Upper lobe of left lung (tissue), 6 donors: ENCODE measurements at regions not wholly inside any gene's neighbourhood (a gene's known extent, or its start where the extent isn't known, plus 50 kb on each side); places are given as distances from the start of the nearest gene placed in this dataset.
A peak's percentile ranks its signal among the peaks of the same experiment; 100 is the strongest.

Experiments
- ATAC-seq, 2 donors: fragments of 200-7000 bp; cut with Tn5 transposase; one replicate each; pipeline ENCODE4 v1.9.1; 2022; ENCODE audit warnings: mild to moderate bottlenecking in 2 of 2, moderate library complexity in 2 of 2; ENCODE audit not compliant: low FRiP score in 2 of 2
- DNase-seq, 2 donors: peaks; one replicate each; pipeline ENCODE4 v3.0.0-alpha.2; 2019 to 2020
- H3K27ac ChIP-seq, 4 donors: fragments of 200-600 bp; sonication (generic); one replicate each; pipeline ENCODE4 v1.5.1; 2016 to 2019
- H3K27me3 ChIP-seq, 4 donors: fragments of 200-600 bp; sonication (generic); one replicate each; pipeline ENCODE4 v1.5.1; 2017 to 2019
- H3K36me3 ChIP-seq, 4 donors: fragments of 200-600 bp; sonication (generic); one replicate each; pipeline ENCODE4 v1.5.1; 2016 to 2019
- H3K4me1 ChIP-seq, 4 donors: fragments of 200-600 bp; sonication (generic); one replicate each; pipeline ENCODE4 v1.5.1; 2018 to 2019
- H3K4me3 ChIP-seq, 4 donors: fragments of 200-600 bp; sonication (generic); one replicate each; pipeline ENCODE4 v1.5.1; 2017 to 2019; ENCODE audit warnings: mild to moderate bottlenecking in 2 of 4, moderate library complexity in 1 of 4
- H3K9me3 ChIP-seq, 4 donors: fragments of 200-600 bp; sonication (generic); one replicate each; pipeline ENCODE4 v1.5.1; 2018 to 2019
- EP300 ChIP-seq, 4 donors: sonication (generic); formaldehyde crosslinking; IDR thresholded peaks; one replicate each; pipeline ENCODE4 v1.5.1; 2017; ENCODE audit warnings: antibody characterized with exemption in 4 of 4, control low read depth in 2 of 4
- POLR2A ChIP-seq, 4 donors: fragments of 450-650 bp; IDR thresholded peaks; one replicate each; pipeline ENCODE4 v1.5.1; 2016 to 2017; ENCODE audit warnings: antibody characterized with exemption in 4 of 4, mild to moderate bottlenecking in 2 of 4
- POLR2AphosphoS5 ChIP-seq, 2 donors: sonication (generic); formaldehyde crosslinking; IDR thresholded peaks; one replicate each; pipeline ENCODE4 v1.5.1; 2017; ENCODE audit warnings: antibody characterized with exemption in 2 of 2
- WGBS, 2 donors: methylation state at CpG; one replicate each; pipeline ENCODE4 v1.1.5; 2017 to 2018; 5-methylcytosine and 5-hydroxymethylcytosine counted together
- TF ChIP-seq, protein P1 (sequence below), 6 experiments: fragments of 450-650 bp in 4 of 6; fragments of 200-600 bp in 2 of 6; sonication (generic) in 2 of 6; IDR thresholded peaks; one replicate each; pipeline ENCODE4 v1.5.1; 2016 to 2019; ENCODE audit warnings: antibody characterized with exemption in 6 of 6
- donor health status: DM: no; HTN: no; CAD: no; lungs with moderate emphysema.
- donor health status: DM: no; HTN: yes; CAD: no; lungs with severe emphysema.

DNA sequence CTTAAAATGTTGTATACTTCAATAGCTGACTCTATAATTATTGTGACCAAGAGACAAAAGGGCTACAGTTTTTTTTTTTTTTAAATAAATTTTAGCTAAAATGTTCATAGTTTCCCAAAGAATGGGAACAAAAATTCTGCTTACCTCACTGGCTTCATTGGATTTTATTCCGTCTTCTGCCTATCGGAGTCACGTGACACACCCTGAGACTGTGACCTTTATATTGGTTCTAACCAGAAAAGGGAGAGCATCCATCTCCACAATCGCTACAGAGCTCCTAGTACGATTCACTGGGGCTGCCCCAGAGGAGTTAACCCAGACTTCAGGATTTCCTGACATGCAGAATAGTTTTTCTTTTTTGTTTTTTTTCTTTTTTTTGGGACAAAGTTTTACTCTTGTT lies 203.6 kb upstream of the SLC35G4 start:
- H3K36me3 ChIP-seq, result no peaks in the 10 kb centered on the region
- WGBS, 2 donors, result 88 to 93% methylated on average over 5 of the region's 5 CpGs
- no peak overlapping the region for H3K4me3 ChIP-seq
- no peak overlapping the region for H3K27ac ChIP-seq
- H3K27me3 ChIP-seq, result no peaks in the 10 kb centered on the region
- H3K9me3 ChIP-seq, result no peaks in the 10 kb centered on the region
- TF ChIP-seq, protein P1, sequence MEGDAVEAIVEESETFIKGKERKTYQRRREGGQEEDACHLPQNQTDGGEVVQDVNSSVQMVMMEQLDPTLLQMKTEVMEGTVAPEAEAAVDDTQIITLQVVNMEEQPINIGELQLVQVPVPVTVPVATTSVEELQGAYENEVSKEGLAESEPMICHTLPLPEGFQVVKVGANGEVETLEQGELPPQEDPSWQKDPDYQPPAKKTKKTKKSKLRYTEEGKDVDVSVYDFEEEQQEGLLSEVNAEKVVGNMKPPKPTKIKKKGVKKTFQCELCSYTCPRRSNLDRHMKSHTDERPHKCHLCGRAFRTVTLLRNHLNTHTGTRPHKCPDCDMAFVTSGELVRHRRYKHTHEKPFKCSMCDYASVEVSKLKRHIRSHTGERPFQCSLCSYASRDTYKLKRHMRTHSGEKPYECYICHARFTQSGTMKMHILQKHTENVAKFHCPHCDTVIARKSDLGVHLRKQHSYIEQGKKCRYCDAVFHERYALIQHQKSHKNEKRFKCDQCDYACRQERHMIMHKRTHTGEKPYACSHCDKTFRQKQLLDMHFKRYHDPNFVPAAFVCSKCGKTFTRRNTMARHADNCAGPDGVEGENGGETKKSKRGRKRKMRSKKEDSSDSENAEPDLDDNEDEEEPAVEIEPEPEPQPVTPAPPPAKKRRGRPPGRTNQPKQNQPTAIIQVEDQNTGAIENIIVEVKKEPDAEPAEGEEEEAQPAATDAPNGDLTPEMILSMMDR (IDR thresholded peaks at IDR 0.05), result no peak
- TF ChIP-seq POLR2A (IDR thresholded peaks at IDR 0.05) (no peak), POLR2AphosphoS5 (IDR thresholded peaks at IDR 0.05) (no peak), EP300 (IDR thresholded peaks at IDR 0.05) (no peak)
- ATAC-seq (no peak), DNase-seq (no peak)
- H3K4me1 ChIP-seq, result no peaks in the 10 kb centered on the region

DNA sequence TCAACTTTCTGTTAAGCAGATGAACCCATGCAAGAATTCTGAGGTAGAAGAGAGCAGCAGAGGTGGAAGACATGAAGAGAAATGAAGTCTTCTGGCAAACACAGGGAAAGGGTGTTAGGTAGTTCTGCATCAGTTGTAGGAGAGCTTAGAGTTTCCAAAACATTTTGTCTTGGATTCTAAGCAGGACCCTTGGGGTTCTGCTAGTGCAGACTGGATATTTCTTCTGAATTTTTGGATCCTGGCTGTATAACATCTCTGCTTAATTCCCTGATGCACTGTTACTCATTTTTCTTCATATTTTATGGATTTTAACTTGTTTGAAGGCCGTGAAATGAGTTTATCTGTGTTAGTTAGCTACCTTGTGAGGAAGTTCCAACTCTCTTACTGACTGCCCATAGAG lies 208.7 kb upstream of the SLC35G4 start:
- Histone ChIP-seq H3K9me3 (no peaks in the 10 kb centered on the region), H3K4me1 (no peaks in the 10 kb centered on the region), H3K4me3 (no peak overlapping the region), H3K27me3 (no peaks in the 10 kb centered on the region), H3K27ac (no peak overlapping the region), H3K36me3 (no peaks in the 10 kb centered on the region)
- no peak for TF ChIP-seq EP300 (IDR thresholded peaks at IDR 0.05)
- ATAC-seq (no peak), DNase-seq (no peak)
- WGBS, 2 donors, result 70 to 77% methylated on average over 1 of the region's 1 CpG

DNA sequence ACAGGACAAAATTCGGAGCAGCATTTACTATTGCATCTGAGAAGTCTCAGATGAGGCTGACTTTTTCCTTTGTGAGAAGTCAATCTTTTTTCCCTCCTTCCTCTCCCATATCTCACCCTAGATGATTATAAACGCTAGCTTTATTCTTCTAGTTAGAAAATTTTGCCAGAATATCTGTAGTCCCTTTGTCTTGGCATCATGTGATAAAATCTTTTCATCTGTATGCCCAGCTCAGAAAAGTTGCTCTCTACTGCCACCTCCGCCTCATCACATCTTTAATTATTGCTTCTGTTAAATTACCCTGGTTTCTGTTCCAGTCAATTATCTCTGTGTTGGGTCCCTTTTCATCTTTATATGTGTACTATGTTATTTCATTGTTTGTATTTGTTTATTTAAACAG lies 210.8 kb upstream of the SLC35G4 start:
- H3K9me3 ChIP-seq, result no peaks in the 10 kb centered on the region
- WGBS, 2 donors, result 72 to 78% methylated on average over 3 of the region's 3 CpGs

DNA sequence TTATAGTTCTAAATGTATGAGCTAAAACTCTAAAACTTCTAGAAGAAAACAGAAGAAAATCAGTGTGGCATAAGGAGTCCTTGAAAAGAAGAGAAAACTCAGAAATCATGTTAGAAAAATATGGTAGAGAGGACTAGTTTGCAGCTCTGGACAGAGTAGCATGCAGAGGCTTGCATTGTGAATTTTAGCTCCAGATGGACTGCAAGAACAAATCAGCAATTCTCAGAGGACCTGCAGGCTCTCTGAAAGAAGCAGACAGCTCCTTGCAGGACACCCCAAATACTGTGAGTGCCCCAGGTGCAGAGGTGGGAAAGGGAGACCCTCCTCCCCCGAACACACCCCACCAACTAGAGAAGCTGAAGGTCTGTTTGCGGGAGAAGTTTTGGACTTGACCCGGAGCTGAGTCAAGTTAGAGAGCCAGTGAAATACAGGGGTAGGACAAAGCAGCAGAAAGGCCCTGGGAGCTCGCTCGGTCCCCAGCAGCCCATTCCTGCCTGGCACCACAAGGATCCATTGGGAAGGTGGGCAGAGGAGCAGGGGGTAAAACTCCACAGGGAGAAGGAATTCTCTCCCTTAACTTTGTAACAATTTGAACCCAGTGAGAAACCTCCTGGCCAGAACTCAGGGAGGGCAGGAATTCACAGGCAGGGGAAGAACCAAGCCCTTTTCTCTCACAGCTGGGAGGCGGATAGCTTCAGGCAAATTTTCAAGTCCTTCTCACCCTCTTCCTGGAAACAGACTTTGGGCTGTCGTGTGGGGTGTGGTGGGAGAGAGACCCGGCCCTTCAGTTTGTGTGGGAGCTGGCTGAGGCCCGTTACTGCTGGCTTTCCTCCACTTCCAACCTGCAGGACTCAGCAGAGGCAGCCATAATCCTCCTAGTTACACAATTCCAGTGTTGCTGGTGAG lies 216.2 kb upstream of the SLC35G4 start:
- H3K4me3 ChIP-seq, result no peak overlapping the region
- H3K36me3 ChIP-seq, result no peaks in the 10 kb centered on the region
- H3K9me3 ChIP-seq, result no peaks in the 10 kb centered on the region
- DNase-seq (no peak), ATAC-seq (peak in 1 of 2 donors; percentile 89)
- no peaks in the 10 kb centered on the region for H3K27me3 ChIP-seq
- H3K4me1 ChIP-seq, result no peaks in the 10 kb centered on the region
- TF ChIP-seq, protein P1 (IDR thresholded peaks at IDR 0.05), result no peak
- no peak for TF ChIP-seq POLR2AphosphoS5 (IDR thresholded peaks at IDR 0.05)
- no peak overlapping the region for H3K27ac ChIP-seq
- WGBS, 2 donors, result 63 to 67% methylated on average over 9 of the region's 9 CpGs

More for the DNA sequence above, 210.8 kb upstream of the SLC35G4 start:
- no peak for DNase-seq
- no peak overlapping the region for H3K4me3 ChIP-seq
- no peaks in the 10 kb centered on the region for H3K36me3 ChIP-seq
- H3K4me1 ChIP-seq, result no peaks in the 10 kb centered on the region
- TF ChIP-seq, protein P1 (IDR thresholded peaks at IDR 0.05), result no peak
- TF ChIP-seq EP300 (IDR thresholded peaks at IDR 0.05), result no peak
- no peak overlapping the region for H3K27ac ChIP-seq
- H3K27me3 ChIP-seq, result no peaks in the 10 kb centered on the region
- no peak for ATAC-seq

DNA sequence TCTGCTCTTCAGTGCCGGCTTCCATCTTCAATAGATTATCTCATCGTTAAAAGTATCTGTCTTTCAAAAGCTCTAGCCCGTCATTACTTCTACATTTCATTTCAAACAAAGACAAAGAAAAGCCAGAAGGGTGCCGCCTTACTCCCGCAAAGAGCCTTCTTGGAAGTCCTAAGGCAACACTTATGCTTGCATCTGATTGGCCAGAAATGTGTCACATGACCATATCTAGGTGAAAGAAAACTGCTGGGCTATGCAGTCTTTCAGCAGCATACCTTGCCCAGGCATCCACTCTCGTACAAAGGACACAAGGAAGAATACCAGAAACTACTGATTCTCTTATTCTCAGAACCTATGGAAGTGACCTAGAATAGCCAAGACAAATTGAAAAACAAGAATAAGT lies 217.1 kb upstream of the SLC35G4 start:
- H3K27me3 ChIP-seq, result no peaks in the 10 kb centered on the region
- H3K4me1 ChIP-seq, result no peaks in the 10 kb centered on the region
- DNase-seq (no peak), ATAC-seq (no peak)
- H3K9me3 ChIP-seq, result no peaks in the 10 kb centered on the region
- WGBS, 2 donors, result 67 to 69% methylated on average over 6 of the region's 6 CpGs
- H3K36me3 ChIP-seq, result no peaks in the 10 kb centered on the region
- no peak overlapping the region for H3K27ac ChIP-seq
- no peak for TF ChIP-seq POLR2AphosphoS5 (IDR thresholded peaks at IDR 0.05)
- TF ChIP-seq, protein P1 (IDR thresholded peaks at IDR 0.05), result no peak
- no peak for TF ChIP-seq POLR2A (IDR thresholded peaks at IDR 0.05)
- TF ChIP-seq EP300 (IDR thresholded peaks at IDR 0.05), result no peak
- H3K4me3 ChIP-seq, result no peak overlapping the region
